H1 (cell line): ENCODE measurements at regions not wholly inside any gene's neighbourhood (a gene's known extent, or its start where the extent isn't known, plus 50 kb on each side); places are given as distances from the start of the nearest gene placed in this dataset.

Experiments used
- CTCF ChIA-PET: fragments of 300-600 bp; sonication (Branson Sonifier 250); formaldehyde crosslinking; loops from one replicate; lab custom pipeline; 2021; ENCODE audit not compliant: partially characterized antibody; lab: Charles Lee
- POLR2A ChIA-PET: fragments of 300-600 bp; sonication (Branson Sonifier 250); formaldehyde crosslinking; loops from one replicate; lab custom pipeline; 2021; ENCODE audit warnings: inconsistent platforms; ENCODE audit not compliant: partially characterized antibody; lab: Charles Lee
- DNase-seq, 2 experiments: peaks; one replicate each; pipeline versions ENCODE4 v3.0.0 to v3.0.0-alpha.2; 2010 to 2022; ENCODE audit warnings: low spot score in 2 of 2, low read depth in 1 of 2, mixed read lengths in 1 of 2
- FAIRE-seq: peaks from 2 replicates; lab custom pipeline; 2011; peaks lifted over from hg19 to GRCh38; lab: Jason Lieb, UNC
- H2AFZ ChIP-seq: 2 replicates; pipeline ENCODE4 v1.8.1; 2012; ENCODE audit warnings: low read length, inconsistent platforms
- H2AK5ac ChIP-seq: 2 replicates; pipeline ENCODE4 v1.6.1; 2013; ENCODE audit warnings: low read depth, low read length
- H2BK120ac ChIP-seq: replicated peaks from 2 replicates; pipeline ENCODE3; 2013; ENCODE audit warnings: low read depth, low read length, inconsistent platforms
- H2BK12ac ChIP-seq: 2 replicates; pipeline ENCODE4 v1.6.1; 2013; ENCODE audit warnings: low read depth, low read length
- H2BK15ac ChIP-seq: 2 replicates; pipeline ENCODE4 v1.6.1; 2013; ENCODE audit warnings: low read length
- H2BK20ac ChIP-seq: 2 replicates; pipeline ENCODE4 v1.6.1; 2013; ENCODE audit warnings: low read length
- H2BK5ac ChIP-seq: 2 replicates; pipeline ENCODE4 v1.6.1; 2013; ENCODE audit warnings: low read depth, low read length
- H3K14ac ChIP-seq: 2 replicates; pipeline ENCODE4 v1.6.1; 2013; ENCODE audit warnings: inconsistent platforms; ENCODE audit not compliant: insufficient read length
- H3K18ac ChIP-seq: 2 replicates; pipeline ENCODE4 v1.6.1; 2013; ENCODE audit warnings: low read length; ENCODE audit errors: extremely low read depth
- H3K23ac ChIP-seq: 2 replicates; pipeline ENCODE4 v1.6.1; 2013; ENCODE audit warnings: inconsistent platforms; ENCODE audit not compliant: insufficient read length
- H3K23me2 ChIP-seq: 2 replicates; pipeline ENCODE4 v1.6.1; 2013; ENCODE audit warnings: low read depth, low read length
- H3K27ac ChIP-seq: 2 replicates; pipeline ENCODE4 v1.6.1; 2011; ENCODE audit warnings: low read depth, low read length, inconsistent platforms
- H3K27me3 ChIP-seq, 4 experiments: replicated peaks in 1 of 4; 1 replicate in 1 of 4; 2 replicates in 3 of 4; pipeline versions ENCODE4 v1.6.1 to v1.8.1; 2011 to 2013; ENCODE audit warnings: low read length in 3 of 4, mild to moderate bottlenecking in 3 of 4, inconsistent platforms in 2 of 4, mixed read lengths in 2 of 4, moderate library complexity in 1 of 4; ENCODE audit not compliant: control insufficient read depth in 3 of 4, insufficient read depth in 3 of 4; ENCODE audit errors: extremely low read depth in 1 of 4
- H3K36me3 ChIP-seq, 4 experiments: 2 replicates each; pipeline versions ENCODE4 v1.6.1 to v1.8.1; 2011 to 2013; ENCODE audit warnings: mild to moderate bottlenecking in 4 of 4, low read length in 3 of 4, moderate library complexity in 2 of 4, control low read depth in 1 of 4, inconsistent platforms in 1 of 4; ENCODE audit not compliant: insufficient read depth in 4 of 4, control insufficient read depth in 2 of 4
- H3K4ac ChIP-seq: replicated peaks from 2 replicates; pipeline ENCODE3; 2013; ENCODE audit warnings: low read length, low read depth, mixed read lengths, inconsistent platforms; ENCODE audit not compliant: insufficient read length
- H3K4me1 ChIP-seq, 4 experiments: replicated peaks in 1 of 4; 1 replicate in 1 of 4; 2 replicates in 3 of 4; pipeline versions ENCODE4 v1.6.1 to v1.8.1; 2011 to 2013; ENCODE audit warnings: low read length in 3 of 4, inconsistent platforms in 2 of 4, mixed read lengths in 1 of 4; ENCODE audit not compliant: insufficient read depth in 4 of 4, control insufficient read depth in 3 of 4
- H3K4me2 ChIP-seq, 2 experiments: 2 replicates each; pipeline versions ENCODE4 v1.6.1 to v1.8.1; 2011 to 2013; ENCODE audit warnings: low read depth in 2 of 2, low read length in 2 of 2, control low read depth in 1 of 2, inconsistent platforms in 1 of 2, mild to moderate bottlenecking in 1 of 2; ENCODE audit not compliant: insufficient read depth in 1 of 2
- H3K4me3 ChIP-seq, 4 experiments: fragments of 200-600, 300-600 bp in 1 of 4; sonication (generic), shearing (Covaris generic), sonication (Bioruptor Twin) in 1 of 4; 2 replicates each; pipeline versions ENCODE4 v1.5.1 to v1.8.1; 2011 to 2016; ENCODE audit warnings: low read length in 4 of 4, low read depth in 3 of 4, control low read depth in 2 of 4, inconsistent platforms in 2 of 4, mild to moderate bottlenecking in 2 of 4, mixed read lengths in 1 of 4, moderate library complexity in 1 of 4; ENCODE audit not compliant: insufficient read depth in 2 of 4; ENCODE audit errors: extremely low read depth in 1 of 4
- H3K56ac ChIP-seq: replicated peaks from 2 replicates; pipeline ENCODE3; 2013; ENCODE audit warnings: low read depth, mild to moderate bottlenecking, mixed read lengths, low read length, inconsistent platforms; ENCODE audit not compliant: insufficient read length
- H3K79me1 ChIP-seq: 2 replicates; pipeline ENCODE4 v1.6.1; 2013; ENCODE audit warnings: low read depth, low read length, control low read depth
- H3K79me2 ChIP-seq, 2 experiments: 2 replicates each; pipeline versions ENCODE4 v1.6.1 to v1.8.1; 2012 to 2013; ENCODE audit warnings: low read length in 2 of 2, mild to moderate bottlenecking in 2 of 2, inconsistent platforms in 1 of 2; ENCODE audit not compliant: insufficient read depth in 2 of 2, control insufficient read depth in 1 of 2
- H3K9ac ChIP-seq, 4 experiments: replicated peaks in 1 of 4; 1 replicate in 1 of 4; 2 replicates in 3 of 4; pipeline versions ENCODE4 v1.6.1 to v1.8.1; 2011 to 2013; ENCODE audit warnings: low read depth in 3 of 4, low read length in 3 of 4, control low read depth in 2 of 4, mild to moderate bottlenecking in 2 of 4, moderate library complexity in 2 of 4, inconsistent platforms in 1 of 4; ENCODE audit errors: extremely low read depth in 1 of 4
- H3K9me3 ChIP-seq, 2 experiments: 2 replicates each; pipeline versions ENCODE4 v1.6.1 to v1.8.1; 2012 to 2013; ENCODE audit warnings: mild to moderate bottlenecking in 2 of 2, moderate library complexity in 2 of 2, control low read depth in 1 of 2, inconsistent platforms in 1 of 2, low read depth in 1 of 2, low read length in 1 of 2, mixed read lengths in 1 of 2; ENCODE audit not compliant: insufficient read depth in 2 of 2
- H4K20me1 ChIP-seq, 2 experiments: replicated peaks in 1 of 2; 2 replicates each; pipeline versions ENCODE3 to v1.8.1; 2011 to 2013; ENCODE audit warnings: inconsistent platforms in 2 of 2, low read length in 2 of 2, mild to moderate bottlenecking in 1 of 2; ENCODE audit not compliant: insufficient read depth in 2 of 2, control insufficient read depth in 1 of 2
- H4K5ac ChIP-seq: 2 replicates; pipeline ENCODE4 v1.6.1; 2013; ENCODE audit warnings: low read length, low read depth, mixed read lengths, inconsistent platforms; ENCODE audit not compliant: insufficient read length
- H4K8ac ChIP-seq: 2 replicates; pipeline ENCODE4 v1.8.0; 2013; ENCODE audit warnings: mild to moderate bottlenecking, moderate library complexity, low read length, inconsistent platforms; ENCODE audit not compliant: insufficient read depth; ENCODE audit errors: extremely low read depth
- H4K91ac ChIP-seq: replicated peaks from 2 replicates; pipeline ENCODE3; 2013; ENCODE audit warnings: low read length, mixed read lengths, inconsistent platforms; ENCODE audit not compliant: insufficient read length
- BRCA1 ChIP-seq: IDR thresholded peaks from 2 replicates; pipeline ENCODE4 v1.6.1; 2012; ENCODE audit warnings: low read depth, low read length, improper control_type of control experiment
- CBX5 ChIP-seq: fragments of 300-800, 300-1000 bp; sonication (generic); IDR thresholded peaks from 2 replicates; pipeline ENCODE4 v1.7.1; 2016; ENCODE audit warnings: antibody characterized with exemption, low read length, low read depth
- CTCF ChIP-seq, 3 experiments: IDR thresholded peaks; 1 replicate in 2 of 3; 2 replicates in 1 of 3; pipeline versions ENCODE4 v1.5.1 to v1.6.1; 2011; ENCODE audit warnings: low read length in 3 of 3, mild to moderate bottlenecking in 3 of 3, inconsistent platforms in 2 of 3, low read depth in 1 of 3, moderate library complexity in 1 of 3; ENCODE audit not compliant: insufficient read depth in 1 of 3; ENCODE audit errors: control extremely low read depth in 1 of 3
- GABPA ChIP-seq: IDR thresholded peaks from 2 replicates; pipeline ENCODE4 v1.6.1; 2011; ENCODE audit warnings: mild to moderate bottlenecking, low read length, moderate library complexity, borderline replicate concordance; ENCODE audit not compliant: insufficient read depth
- GTF2F1 ChIP-seq: IDR thresholded peaks from 2 replicates; pipeline ENCODE4 v1.6.1; 2012; ENCODE audit warnings: low read depth, low read length, improper control_type of control experiment, borderline replicate concordance
- HDAC6 ChIP-seq: IDR thresholded peaks from one replicate; pipeline ENCODE4 v1.7.1; 2012; ENCODE audit warnings: low read depth, mild to moderate bottlenecking, inconsistent platforms, low read length, moderate library complexity
- MAX ChIP-seq: IDR thresholded peaks from 2 replicates; pipeline ENCODE4 v1.6.1; 2012; ENCODE audit warnings: inconsistent platforms
- POLR2A ChIP-seq, 2 experiments: IDR thresholded peaks; 1 replicate in 1 of 2; 2 replicates in 1 of 2; pipeline ENCODE4 v1.6.1; 2011; ENCODE audit warnings: low read depth in 2 of 2, low read length in 2 of 2, mild to moderate bottlenecking in 2 of 2; ENCODE audit errors: control extremely low read depth in 1 of 2
- RAD21 ChIP-seq, 2 experiments: IDR thresholded peaks in 1 of 2; conservative IDR thresholded peaks in 1 of 2; 2 replicates each; pipeline ENCODE4 v1.6.1; 2011; ENCODE audit warnings: low read depth in 2 of 2, low read length in 2 of 2, improper control_type of control experiment in 1 of 2, inconsistent platforms in 1 of 2, mild to moderate bottlenecking in 1 of 2, moderate library complexity in 1 of 2
- TAF1 ChIP-seq: IDR thresholded peaks from 2 replicates; pipeline ENCODE4 v1.6.1; 2011; ENCODE audit warnings: mild to moderate bottlenecking, low read depth, low read length
- YY1 ChIP-seq: IDR thresholded peaks from 2 replicates; pipeline ENCODE4 v1.6.1; 2011; ENCODE audit warnings: low read depth, mild to moderate bottlenecking, low read length
- WGBS, 2 experiments: shearing (Covaris generic) in 1 of 2; methylation state at CpG; one replicate each; pipeline versions ENCODE4 v1.1.6 to v1.1.7; 2013 to 2015; ENCODE audit warnings: low lambda C conversion rate in 2 of 2, mixed read lengths in 2 of 2, inconsistent platforms in 1 of 2, low coverage in 1 of 2, missing lambda C conversion rate in 1 of 2; ENCODE audit not compliant: insufficient replicate concordance in 2 of 2, insufficient coverage in 1 of 2, insufficient read length in 1 of 2; ENCODE audit errors: extremely low coverage in 1 of 2, missing lambda C conversion rate in 1 of 2; 5-methylcytosine and 5-hydroxymethylcytosine counted together

- Histone ChIP-seq H2BK120ac (no peak overlapping the region), H3K4me3 (no peak overlapping the region), H4K91ac (no peak overlapping the region), H2BK12ac (no peak overlapping the region), H2BK15ac (no peak overlapping the region), H2AK5ac (no peak overlapping the region), H3K23me2 (no peaks in the 10 kb centered on the region), H2AFZ (no peak overlapping the region), H4K20me1 (no peaks in the 10 kb centered on the region), H3K27ac (no peak overlapping the region), H3K36me3 (no peaks in the 10 kb centered on the region), H3K56ac (no peak overlapping the region), H2BK20ac (no peak overlapping the region), H3K4me1 (no peaks in the 10 kb centered on the region), H3K9me3 (no peaks in the 10 kb centered on the region), H4K8ac (no peak overlapping the region), H3K23ac (no peak overlapping the region), H3K18ac (no peak overlapping the region), H3K4me2 (no peak overlapping the region), H3K79me2 (no peaks in the 10 kb centered on the region), H3K14ac (no peak overlapping the region), H3K4ac (no peak overlapping the region), H3K27me3 (no peaks in the 10 kb centered on the region), H4K5ac (no peak overlapping the region), H2BK5ac (no peak overlapping the region), H3K79me1 (no peaks in the 10 kb centered on the region), H3K9ac (no peak overlapping the region)
- CTCF ChIA-PET = no interaction called here
- FAIRE-seq (no peak), DNase-seq (no peak)
- 93% methylated on average over 1 of the region's 1 CpG; no CpG with 5 or more reads in 1 of the 2 experiments for whole genome bisulfite sequencing, 2 experiments
- POLR2A ChIA-PET = no interaction called here
- no peak for TF ChIP-seq GTF2F1
- TF ChIP-seq CTCF (IDR thresholded peaks at IDR 0.05; ENCODE audit: control extremely low read depth in 1 of 3, insufficient read depth in 1 of 3, low read depth in 1 of 3, low read length in 3 of 3) = no peak
- no peak for TF ChIP-seq GABPA
- TF ChIP-seq TAF1 = no peak
- TF ChIP-seq BRCA1 = no peak
- no peak for TF ChIP-seq RAD21 (IDR thresholded peaks at IDR 0.05 in 1 of 2, conservative IDR thresholded peaks at IDR 0.05 in 1 of 2; ENCODE audit: low read depth in 2 of 2, low read length in 2 of 2)
- no peak for TF ChIP-seq YY1
- no peak for TF ChIP-seq POLR2A (IDR thresholded peaks at IDR 0.05; ENCODE audit: control extremely low read depth in 1 of 2, low read depth in 2 of 2, low read length in 2 of 2)
- TF ChIP-seq HDAC6 = no peak
- no peak for TF ChIP-seq CBX5
- TF ChIP-seq MAX = no peak
Measured at GRCh38 chr1:98314601-98315000, 346.9 kb upstream of the SNX7 start.
